ENCODE measurements at regions not wholly inside any gene's neighbourhood (a gene's known extent, or its start where the extent isn't known, plus 50 kb on each side); places are given as distances from the start of the nearest gene placed in this dataset.
"Not testable (repeated sequence)": the region's sequence is repeated elsewhere in the genome, so short reads cannot be mapped to it uniquely, and the experiment has no call there.

DNA sequence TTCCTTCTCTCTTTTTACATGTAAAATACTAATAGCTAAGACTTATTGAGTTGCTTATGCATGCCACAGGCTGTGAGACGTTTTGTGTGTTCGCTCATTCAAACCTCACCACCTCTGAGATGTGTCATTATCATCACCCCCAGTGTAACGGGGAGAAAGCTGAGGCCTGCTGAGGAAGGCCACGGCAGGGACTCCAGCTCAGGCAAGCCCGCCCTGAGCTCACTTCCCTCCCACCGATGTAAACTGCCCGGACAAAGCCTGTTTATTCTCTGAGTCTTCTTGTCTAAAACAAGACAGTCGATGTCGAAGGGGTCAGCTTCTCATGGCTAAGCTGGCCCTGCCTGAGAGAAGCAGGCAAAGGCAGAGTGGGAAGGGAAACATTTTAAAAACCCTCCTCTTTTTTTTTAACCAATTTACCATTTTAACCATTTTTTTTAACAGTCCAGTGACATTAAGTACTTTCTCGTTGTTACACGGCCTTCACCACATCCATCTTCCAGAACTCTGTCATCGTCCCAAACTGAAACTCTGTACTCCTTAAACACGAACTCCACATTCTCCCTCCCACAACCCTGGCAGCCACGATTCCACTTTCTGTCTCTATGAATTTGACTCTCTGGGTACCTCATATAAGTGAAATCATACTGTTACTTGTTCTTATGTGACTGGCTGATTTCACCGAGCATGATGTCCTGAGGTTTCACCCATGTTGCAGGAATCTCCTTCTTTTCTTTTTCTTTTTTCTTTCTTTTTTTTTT lies 204.8 kb upstream of the GALNT2 start:
- no peak overlapping the region for H3K4me3 Mint-ChIP-seq
- H3K36me3 Mint-ChIP-seq (ENCODE audit: low read depth), result no peaks in the 10 kb centered on the region
- POLR2A ChIA-PET, result no interaction called here
- intact Hi-C loops (cut with micrococcal nuclease), result no loop called here
- H3K27me3 Mint-ChIP-seq, result no peaks in the 10 kb centered on the region
- H3K27ac Mint-ChIP-seq, result no peak overlapping the region
- H3K4me1 Mint-ChIP-seq (ENCODE audit: low read depth), result peaks cover 5% of the 10 kb centered on the region
- H3K9me3 Mint-ChIP-seq, result no peaks in the 10 kb centered on the region
- CTCF ChIA-PET, result interaction anchor here (0.7 to 1.2 kb wide), 2 partner anchors 10 to 13 kb away, joined by 4 read pairs; no protein-coding TSS in a partner anchor
- ATAC-seq (no peak), DNase-seq (no peak)
- TF ChIP-seq, protein P1, sequence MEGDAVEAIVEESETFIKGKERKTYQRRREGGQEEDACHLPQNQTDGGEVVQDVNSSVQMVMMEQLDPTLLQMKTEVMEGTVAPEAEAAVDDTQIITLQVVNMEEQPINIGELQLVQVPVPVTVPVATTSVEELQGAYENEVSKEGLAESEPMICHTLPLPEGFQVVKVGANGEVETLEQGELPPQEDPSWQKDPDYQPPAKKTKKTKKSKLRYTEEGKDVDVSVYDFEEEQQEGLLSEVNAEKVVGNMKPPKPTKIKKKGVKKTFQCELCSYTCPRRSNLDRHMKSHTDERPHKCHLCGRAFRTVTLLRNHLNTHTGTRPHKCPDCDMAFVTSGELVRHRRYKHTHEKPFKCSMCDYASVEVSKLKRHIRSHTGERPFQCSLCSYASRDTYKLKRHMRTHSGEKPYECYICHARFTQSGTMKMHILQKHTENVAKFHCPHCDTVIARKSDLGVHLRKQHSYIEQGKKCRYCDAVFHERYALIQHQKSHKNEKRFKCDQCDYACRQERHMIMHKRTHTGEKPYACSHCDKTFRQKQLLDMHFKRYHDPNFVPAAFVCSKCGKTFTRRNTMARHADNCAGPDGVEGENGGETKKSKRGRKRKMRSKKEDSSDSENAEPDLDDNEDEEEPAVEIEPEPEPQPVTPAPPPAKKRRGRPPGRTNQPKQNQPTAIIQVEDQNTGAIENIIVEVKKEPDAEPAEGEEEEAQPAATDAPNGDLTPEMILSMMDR (IDR thresholded peaks at IDR 0.05), result no peak

DNA sequence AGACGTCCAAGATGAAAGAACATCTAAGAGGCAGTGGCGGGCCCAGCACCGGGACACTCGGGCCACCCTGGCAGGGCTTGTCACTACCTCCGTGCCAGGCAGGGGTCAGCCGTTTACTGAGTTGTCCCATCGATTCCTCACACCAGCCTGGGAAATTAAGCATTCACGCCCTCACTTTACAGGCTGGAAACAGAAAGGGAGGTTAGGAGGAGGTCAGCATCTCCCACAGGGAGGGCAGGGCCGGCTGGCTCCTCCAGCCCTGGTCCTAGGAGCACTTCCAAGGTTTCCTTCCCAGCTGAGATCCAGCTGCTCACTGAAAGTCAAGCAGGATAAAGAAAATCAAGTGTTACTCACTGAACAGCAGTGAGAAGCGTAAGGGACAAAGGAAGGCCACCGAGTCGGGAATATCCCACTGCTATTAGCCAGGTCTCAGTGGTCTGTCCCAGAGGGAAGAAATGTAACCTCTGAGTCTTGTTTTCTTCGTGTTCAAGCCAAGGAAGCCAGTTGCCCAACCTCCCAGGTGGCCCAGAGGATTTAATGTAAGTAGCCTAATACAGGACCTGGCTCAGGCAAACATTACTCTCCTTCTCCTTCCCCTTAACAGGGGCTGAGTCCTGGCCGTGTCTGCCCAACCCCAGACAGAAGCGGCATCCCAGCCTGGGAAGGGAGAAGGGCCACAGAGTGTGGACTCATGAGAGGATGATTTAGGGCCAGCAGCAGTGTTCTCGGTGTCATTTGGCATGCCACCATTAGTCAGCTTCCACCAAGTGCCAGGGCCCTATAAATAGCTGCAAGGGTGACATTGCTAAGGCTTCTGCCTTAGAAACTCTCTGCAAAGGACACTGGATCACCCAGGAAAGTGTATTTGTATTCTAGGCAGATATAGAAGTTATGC lies 203.1 kb upstream of the GALNT2 start:
- no peak overlapping the region for H3K4me3 Mint-ChIP-seq
- no peaks in the 10 kb centered on the region for H3K9me3 Mint-ChIP-seq
- TF ChIP-seq, protein P1 (IDR thresholded peaks at IDR 0.05), result no peak
- no peaks in the 10 kb centered on the region for H3K36me3 Mint-ChIP-seq (ENCODE audit: low read depth)
- intact Hi-C loops (cut with micrococcal nuclease), result no loop called here
- ATAC-seq (no peak), DNase-seq (no peak)
- no peak overlapping the region for H3K27ac Mint-ChIP-seq
- CTCF ChIA-PET, result no interaction called here
- H3K27me3 Mint-ChIP-seq, result no peaks in the 10 kb centered on the region
- POLR2A ChIA-PET, result no interaction called here
- H3K4me1 Mint-ChIP-seq (ENCODE audit: low read depth), result peaks cover 3% of the 10 kb centered on the region

DNA sequence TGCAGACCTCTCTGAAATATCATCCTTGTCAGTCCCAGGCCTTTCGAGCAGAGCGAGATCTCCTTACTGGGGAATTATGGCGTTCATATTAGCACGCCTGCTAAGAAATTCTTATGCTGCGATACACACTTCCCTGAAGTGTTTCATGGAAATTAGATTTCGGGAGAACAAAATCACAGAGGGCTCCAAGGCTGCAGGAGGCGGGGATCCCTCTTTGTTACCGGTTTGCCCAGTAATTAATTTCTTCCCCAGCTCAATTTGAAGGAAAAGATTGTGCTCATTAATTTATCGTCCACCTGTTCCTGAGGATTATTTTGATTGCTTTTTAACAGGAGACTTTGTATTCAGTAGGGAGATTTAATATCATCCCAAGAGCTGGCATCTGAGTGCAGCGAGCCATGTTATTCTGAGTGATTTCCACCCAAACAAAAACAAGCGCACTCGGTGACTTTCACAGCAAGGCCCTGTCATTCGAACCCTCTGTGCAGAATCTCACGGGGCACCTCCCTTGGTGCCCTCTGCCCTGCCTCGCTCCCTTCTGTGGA lies 202.3 kb upstream of the GALNT2 start:
- H3K9me3 Mint-ChIP-seq, result no peaks in the 10 kb centered on the region
- POLR2A ChIA-PET, result interaction anchor here (0.7 kb wide), 1 partner anchor 53 kb away, joined by 3 read pairs; no protein-coding TSS in a partner anchor
- H3K4me3 Mint-ChIP-seq, result no peak overlapping the region
- ATAC-seq (no peak), DNase-seq (no peak)
- H3K4me1 Mint-ChIP-seq (ENCODE audit: low read depth), result peaks cover 3% of the 10 kb centered on the region
- TF ChIP-seq, protein P1 (IDR thresholded peaks at IDR 0.05), result no peak
- no peak overlapping the region for H3K27ac Mint-ChIP-seq
- intact Hi-C loops (cut with micrococcal nuclease), result no loop called here
- no peaks in the 10 kb centered on the region for H3K36me3 Mint-ChIP-seq (ENCODE audit: low read depth)
- H3K27me3 Mint-ChIP-seq, result no peaks in the 10 kb centered on the region
- CTCF ChIA-PET, result no interaction called here

DNA sequence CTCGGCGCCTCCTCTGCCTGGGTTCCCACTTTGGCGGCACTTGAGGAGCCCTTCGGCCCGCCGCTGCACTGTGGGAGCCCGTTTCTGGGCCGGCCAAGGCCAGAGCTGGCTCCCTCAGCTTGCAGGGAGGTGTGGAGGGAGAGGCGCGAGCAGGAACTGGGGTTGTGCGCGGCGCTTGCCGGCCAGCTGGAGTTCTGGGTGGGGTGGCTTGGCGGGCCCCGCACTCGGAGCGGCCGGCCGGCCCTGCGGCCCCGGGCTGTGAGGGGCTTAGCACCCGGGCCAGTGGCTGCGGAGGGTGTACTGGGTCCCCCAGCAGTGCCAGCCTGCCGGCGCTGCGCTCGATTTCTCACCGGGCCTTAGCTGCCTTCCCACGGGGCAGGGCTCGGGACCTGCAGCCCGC lies 201.7 kb upstream of the GALNT2 start:
- H3K9me3 Mint-ChIP-seq; DNase-seq; intact Hi-C loops (cut with micrococcal nuclease); CTCF ChIA-PET; H3K4me3 Mint-ChIP-seq; ATAC-seq; H3K27ac Mint-ChIP-seq; H3K36me3 Mint-ChIP-seq (ENCODE audit: low read depth); H3K27me3 Mint-ChIP-seq; H3K4me1 Mint-ChIP-seq (ENCODE audit: low read depth): not testable (repeated sequence)
- POLR2A ChIA-PET, result interaction anchor here (0.7 kb wide), 1 partner anchor 54 kb away, joined by 3 read pairs; no protein-coding TSS in a partner anchor

DNA sequence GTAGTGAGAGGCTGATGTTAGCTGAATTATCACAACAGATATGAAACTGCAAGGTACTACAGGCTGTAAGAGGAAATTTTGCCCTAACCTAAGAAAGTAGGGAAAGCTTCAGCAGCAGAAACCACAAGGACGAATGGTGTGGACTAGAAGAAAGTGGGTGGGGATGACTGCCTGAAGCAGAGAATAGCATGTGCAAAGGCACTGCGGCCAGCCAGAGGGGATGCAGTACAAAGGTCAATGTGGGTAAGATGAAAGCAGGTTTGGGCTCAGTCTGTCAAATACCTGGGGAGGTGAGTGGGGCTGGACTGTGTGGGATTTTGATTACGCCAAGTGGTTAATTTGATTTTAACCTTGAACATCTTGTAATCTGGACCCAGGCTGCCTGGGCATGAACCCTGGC lies 199.3 kb upstream of the GALNT2 start:
- intact Hi-C loops (cut with micrococcal nuclease), result no loop called here
- no peak for DNase-seq
- ChIA-PET POLR2A (no interaction called here), CTCF (no interaction called here)
- H3K27me3 Mint-ChIP-seq, result no peaks in the 10 kb centered on the region
- no peaks in the 10 kb centered on the region for H3K36me3 Mint-ChIP-seq (ENCODE audit: low read depth)
- H3K9me3 Mint-ChIP-seq, result no peaks in the 10 kb centered on the region
- peaks cover 3% of the 10 kb centered on the region for H3K4me1 Mint-ChIP-seq (ENCODE audit: low read depth)
- no peak overlapping the region for H3K27ac Mint-ChIP-seq
- no peak for ATAC-seq
- TF ChIP-seq, protein P1 (IDR thresholded peaks at IDR 0.05), result no peak
- no peak overlapping the region for H3K4me3 Mint-ChIP-seq

Measured in activated CD8-positive, alpha-beta T cell treated with anti-CD3 and anti-CD28 coated beads for 36 hours (primary cell).